OCI-LY1 (cell line): ENCODE measurements at regions not wholly inside any gene's neighbourhood (a gene's known extent, or its start where the extent isn't known, plus 50 kb on each side); places are given as distances from the start of the nearest gene placed in this dataset.

Source experiments
- H2AFZ ChIP-seq: fragments of 200-600 bp; sonication (generic), shearing (Covaris generic); 2 replicates; pipeline ENCODE4 v1.6.0; 2014; ENCODE audit warnings: antibody characterized with exemption, mild to moderate bottlenecking, low read length
- H3F3A ChIP-seq: fragments of 200-600 bp; sonication (generic), shearing (Covaris generic); 2 replicates; pipeline ENCODE4 v1.6.0; 2014; ENCODE audit warnings: mild to moderate bottlenecking, antibody characterized with exemption, low read length, moderate library complexity; ENCODE audit not compliant: insufficient read depth
- H3K27ac ChIP-seq: fragments of 200-600 bp; sonication (generic); 2 replicates; pipeline ENCODE4 v1.5.1; 2014; ENCODE audit warnings: low read length, mixed run types, mild to moderate bottlenecking, low read depth; ENCODE audit not compliant: poor library complexity, severe bottlenecking
- H3K27me3 ChIP-seq: fragments of 200-600 bp; sonication (generic); 2 replicates; pipeline ENCODE4 v1.6.0; 2014; ENCODE audit warnings: antibody characterized with exemption, mild to moderate bottlenecking, low read length, moderate library complexity; ENCODE audit not compliant: insufficient read depth
- H3K36me3 ChIP-seq: fragments of 200-600 bp; sonication (generic); 2 replicates; pipeline ENCODE4 v1.6.1; 2014; ENCODE audit warnings: mild to moderate bottlenecking, antibody characterized with exemption, low read length, moderate library complexity, mixed read lengths; ENCODE audit not compliant: insufficient read depth
- H3K4me1 ChIP-seq: fragments of 200-600 bp; sonication (generic); 2 replicates; pipeline ENCODE4 v1.5.1; 2014; ENCODE audit warnings: mild to moderate bottlenecking, low read length, moderate library complexity; ENCODE audit not compliant: insufficient read depth, severe bottlenecking
- H3K4me2 ChIP-seq: fragments of 200-600 bp; sonication (generic), shearing (Covaris generic); 2 replicates; pipeline ENCODE4 v1.6.1; 2014; ENCODE audit warnings: low read length
- H3K4me3 ChIP-seq: fragments of 200-600 bp; sonication (generic); 2 replicates; pipeline ENCODE4 v1.5.1; 2014; ENCODE audit warnings: low read length, low read depth, mild to moderate bottlenecking, mixed read lengths; ENCODE audit not compliant: poor library complexity, severe bottlenecking
- H3K79me2 ChIP-seq: fragments of 200-600 bp; shearing (Covaris generic); 2 replicates; pipeline ENCODE4 v1.6.1; 2016; ENCODE audit warnings: mixed run types, low read length, mixed read lengths; ENCODE audit not compliant: insufficient read depth
- H3K9ac ChIP-seq: fragments of 200-600 bp; sonication (generic), shearing (Covaris generic); 2 replicates; pipeline ENCODE4 v1.6.1; 2014; ENCODE audit warnings: mild to moderate bottlenecking, low read length, mixed read lengths
- H3K9me2 ChIP-seq: fragments of 200-600 bp; sonication (generic), shearing (Covaris generic); 2 replicates; pipeline ENCODE4 v1.6.1; 2014; ENCODE audit warnings: low read depth, mild to moderate bottlenecking, low read length, mixed read lengths
- H3K9me3 ChIP-seq: fragments of 200-600 bp; shearing (Covaris generic); 2 replicates; pipeline ENCODE4 v1.6.1; 2014; ENCODE audit warnings: low read length, mixed read lengths
- H4K20me1 ChIP-seq: fragments of 200-600 bp; sonication (generic), shearing (Covaris generic); 2 replicates; pipeline ENCODE4 v1.6.0; 2016; ENCODE audit warnings: mild to moderate bottlenecking, low read length; ENCODE audit not compliant: insufficient read depth
- CTCF ChIP-seq: fragments of 200-600 bp; sonication (generic), shearing (Covaris generic); IDR thresholded peaks from 2 replicates; pipeline ENCODE4 v1.5.1; 2017; ENCODE audit warnings: mild to moderate bottlenecking, antibody characterized with exemption, low read length, moderate library complexity, mixed read lengths
- EZH2 ChIP-seq: fragments of 200-600 bp; sonication (generic), shearing (Covaris generic); IDR thresholded peaks from 2 replicates; pipeline ENCODE4 v1.8.0; 2017; ENCODE audit warnings: borderline replicate concordance, mixed run types, mild to moderate bottlenecking, antibody characterized with exemption, low read length, moderate library complexity, mixed read lengths

DNA sequence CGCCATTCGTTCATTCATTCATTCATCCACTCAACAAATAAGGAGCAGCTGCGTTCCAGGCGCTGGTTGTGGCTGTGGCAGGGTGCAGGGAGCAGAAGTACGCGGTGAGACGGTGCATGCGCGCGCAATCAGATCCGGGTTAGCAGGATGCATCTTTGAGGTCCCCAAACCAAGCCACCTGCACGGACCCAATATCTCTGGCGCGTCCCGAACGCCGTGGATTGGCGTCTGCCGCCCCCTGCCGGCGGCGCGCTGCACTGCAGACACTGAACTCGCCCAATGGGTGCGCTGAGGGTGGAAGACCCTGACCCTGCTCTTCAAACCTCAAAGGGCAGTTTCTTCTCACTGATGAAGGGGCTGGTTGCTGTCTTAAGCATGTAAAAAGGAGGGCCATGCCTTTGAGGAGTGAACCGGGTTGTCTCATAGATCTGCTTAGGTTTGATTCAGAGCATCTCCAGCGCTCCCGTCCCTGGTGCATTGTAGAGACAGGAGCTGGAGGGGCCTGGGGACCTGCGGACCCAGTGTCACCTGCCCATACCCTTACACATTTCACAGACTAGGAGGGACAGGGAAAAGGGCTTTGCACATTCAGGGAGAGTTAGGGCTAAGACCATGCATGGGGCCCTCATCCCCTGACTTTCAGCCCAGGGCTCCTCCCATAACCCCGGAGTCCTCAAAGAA lies 102.5 kb downstream of the RAMP3 start:
- Histone ChIP-seq H3K27ac (no peak overlapping the region), H3K9me3 (no peaks in the 10 kb centered on the region), H3K4me3 (peak overlapping the region; percentile 30), H3K79me2 (no peaks in the 10 kb centered on the region), H3K9ac (no peak overlapping the region), H2AFZ (no peak overlapping the region), H3K36me3 (no peaks in the 10 kb centered on the region), H3K9me2 (no peaks in the 10 kb centered on the region), H3F3A (no peaks in the 10 kb centered on the region), H3K27me3 (no peaks in the 10 kb centered on the region; the same call in 1 of the 2 replicates), H3K4me2 (peak overlapping the region; percentile 38; the same call in 1 of the 2 replicates), H3K4me1 (peaks cover 10% of the 10 kb centered on the region), H4K20me1 (no peaks in the 10 kb centered on the region)
- TF ChIP-seq EZH2 (no peak), CTCF (peak; percentile 100)

GRCh38 chr7:45267262-45267661 lies 109.7 kb downstream of the RAMP3 start:
- Histone ChIP-seq H3K27ac (no peak overlapping the region), H3K27me3 (no peaks in the 10 kb centered on the region; the same call in 1 of the 2 replicates), H3F3A (no peaks in the 10 kb centered on the region), H4K20me1 (no peaks in the 10 kb centered on the region), H3K36me3 (no peaks in the 10 kb centered on the region), H3K4me1 (no peaks in the 10 kb centered on the region), H3K9ac (no peak overlapping the region), H3K4me2 (no peak overlapping the region), H3K4me3 (no peak overlapping the region), H3K9me3 (no peaks in the 10 kb centered on the region), H3K79me2 (no peaks in the 10 kb centered on the region), H3K9me2 (no peaks in the 10 kb centered on the region), H2AFZ (no peak overlapping the region)
- TF ChIP-seq CTCF (no peak), EZH2 (no peak)

DNA sequence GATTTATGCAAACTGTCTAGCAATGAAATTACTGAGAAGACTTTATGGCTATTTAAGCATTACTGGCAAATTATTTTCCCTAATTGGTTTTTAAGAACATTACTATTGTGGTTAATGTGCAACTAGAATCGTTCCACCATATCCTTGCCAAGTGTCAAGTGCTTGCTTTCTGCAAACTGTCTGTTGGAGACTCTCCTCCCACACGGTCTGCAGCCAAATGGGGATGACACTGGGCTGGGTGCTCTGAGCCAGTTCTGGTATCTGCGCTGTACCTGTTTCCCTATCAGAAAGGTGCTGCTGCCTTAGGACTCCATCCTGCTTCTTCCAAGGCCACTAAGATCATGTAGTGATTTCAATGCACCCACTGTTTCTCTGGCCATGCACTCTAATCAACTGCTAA lies 110.4 kb downstream of the RAMP3 start:
- no peak overlapping the region for H3K27ac ChIP-seq
- H2AFZ ChIP-seq = no peak overlapping the region
- H3K9me3 ChIP-seq = no peaks in the 10 kb centered on the region
- H3K4me1 ChIP-seq = no peaks in the 10 kb centered on the region
- H3K36me3 ChIP-seq = no peaks in the 10 kb centered on the region
- no peak overlapping the region for H3K4me2 ChIP-seq
- H4K20me1 ChIP-seq = no peaks in the 10 kb centered on the region
- TF ChIP-seq EZH2 (no peak), CTCF (no peak)
- H3K9me2 ChIP-seq = no peaks in the 10 kb centered on the region
- no peak overlapping the region for H3K4me3 ChIP-seq
- no peaks in the 10 kb centered on the region for H3F3A ChIP-seq
- no peak overlapping the region for H3K9ac ChIP-seq
- H3K79me2 ChIP-seq = no peaks in the 10 kb centered on the region
- no peaks in the 10 kb centered on the region; the same call in 1 of the 2 replicates for H3K27me3 ChIP-seq
